Thoracic aorta (tissue), 2 donors: ENCODE measurements at regions not wholly inside any gene's neighbourhood (a gene's known extent, or its start where the extent isn't known, plus 50 kb on each side); places are given as distances from the start of the nearest gene placed in this dataset.

Experiments used
- ATAC-seq: fragments of 150-250 bp; one replicate; pipeline ENCODE4 v1.8.0; 2017; ENCODE audit warnings: low read depth; ENCODE audit not compliant: insufficient number of reproducible peaks, low FRiP score
- DNase-seq: peaks from one replicate; pipeline ENCODE4 v3.0.0-alpha.2; 2020; ENCODE audit warnings: low spot score
- H3K27ac ChIP-seq, 2 donors: fragments of 200-600 bp; sonication (generic); 1 replicate in 1 of 2; 2 replicates in 1 of 2; pipeline ENCODE4 v1.5.1; 2016; ENCODE audit warnings: mild to moderate bottlenecking in 2 of 2, moderate library complexity in 2 of 2
- H3K27me3 ChIP-seq: fragments of 200-600 bp; sonication (generic); replicated peaks from 2 replicates; pipeline ENCODE4 v1.6.0; 2016; ENCODE audit warnings: mild to moderate bottlenecking; ENCODE audit not compliant: insufficient read depth
- H3K36me3 ChIP-seq: fragments of 200-600 bp; sonication (generic); one replicate; pipeline ENCODE4 v1.5.1; 2016
- H3K4me1 ChIP-seq, 2 donors: fragments of 200-600 bp; sonication (generic); 1 replicate in 1 of 2; 2 replicates in 1 of 2; pipeline versions ENCODE4 v1.5.1 to v1.6.0; 2016; ENCODE audit warnings: low read depth in 2 of 2, mild to moderate bottlenecking in 1 of 2; ENCODE audit not compliant: control insufficient read depth in 1 of 2
- H3K4me3 ChIP-seq: fragments of 200-600 bp; sonication (generic); 2 replicates; pipeline ENCODE4 v1.5.1; 2016; ENCODE audit warnings: mild to moderate bottlenecking
- H3K9me3 ChIP-seq: fragments of 200-600 bp; sonication (generic); 2 replicates; pipeline ENCODE4 v1.5.1; 2016
- CTCF ChIP-seq: fragments of 200-600 bp; sonication (generic); IDR thresholded peaks from one replicate; pipeline ENCODE4 v1.5.1; 2019; ENCODE audit warnings: antibody characterized with exemption

GRCh38 chr3:8298021-8298954 is 203.3 kb upstream of the LMCD1 start:
- H3K36me3 ChIP-seq, result no peaks in the 10 kb centered on the region
- no peak overlapping the region for H3K4me3 ChIP-seq
- DNase-seq, result no peak
- no peak overlapping the region for H3K27ac ChIP-seq
- H3K4me1 ChIP-seq, result peaks cover 1 to 5% of the 10 kb centered on the region in 2 donors
- H3K27me3 ChIP-seq, result no peaks in the 10 kb centered on the region
- H3K9me3 ChIP-seq, result no peaks in the 10 kb centered on the region
- no peak for TF ChIP-seq CTCF
- no peak for ATAC-seq

DNA sequence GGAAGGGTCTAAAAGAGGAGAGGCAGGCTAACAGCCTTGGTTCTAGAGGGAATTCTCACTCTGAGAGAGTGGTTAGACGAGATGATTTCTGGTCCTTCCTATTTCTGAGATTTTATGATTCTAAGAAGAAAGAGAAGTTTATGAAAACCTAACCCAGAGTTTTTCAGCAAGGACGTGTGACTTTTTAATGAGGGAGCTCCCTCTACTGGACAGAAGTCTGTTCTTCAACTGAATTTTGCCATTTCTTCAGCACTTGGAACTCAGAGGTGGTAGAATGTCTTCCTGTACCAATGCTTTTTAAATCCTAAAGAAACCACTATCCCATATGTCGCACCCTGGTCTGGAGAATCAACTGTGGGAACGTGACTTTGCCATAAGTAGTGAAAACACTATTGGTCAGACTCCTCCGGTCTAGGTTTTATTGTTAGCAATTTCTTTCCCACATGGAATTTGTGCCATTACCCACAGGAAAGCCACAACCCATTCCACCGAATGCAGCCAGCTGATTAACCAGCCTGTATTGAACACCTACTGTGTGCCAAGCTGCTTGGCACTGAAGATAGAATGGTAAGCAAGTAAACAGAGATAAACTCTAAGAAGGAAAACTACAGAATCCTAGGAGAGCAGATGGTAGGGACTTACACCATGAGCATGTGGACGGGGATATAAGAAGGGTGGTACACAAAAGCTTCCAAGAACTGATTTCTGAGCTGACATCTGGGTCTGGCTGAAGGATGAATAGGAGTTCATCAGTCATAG is 199.5 kb upstream of the LMCD1 start:
- H3K27ac ChIP-seq, result no peak overlapping the region
- no peaks in the 10 kb centered on the region for H3K4me1 ChIP-seq
- no peaks in the 10 kb centered on the region for H3K27me3 ChIP-seq
- no peak for DNase-seq
- no peak for ATAC-seq
- H3K4me3 ChIP-seq, result no peak overlapping the region
- H3K36me3 ChIP-seq, result no peaks in the 10 kb centered on the region
- TF ChIP-seq CTCF, result peak; percentile 75
- no peaks in the 10 kb centered on the region for H3K9me3 ChIP-seq

GRCh38 chr3:8303466-8303865 is 198.2 kb upstream of the LMCD1 start:
- Histone ChIP-seq H3K27me3 (no peaks in the 10 kb centered on the region), H3K9me3 (no peaks in the 10 kb centered on the region), H3K4me3 (no peak overlapping the region), H3K36me3 (no peaks in the 10 kb centered on the region), H3K27ac (no peak overlapping the region), H3K4me1 (no peaks in the 10 kb centered on the region)
- no peak for TF ChIP-seq CTCF
- DNase-seq, result no peak
- ATAC-seq, result no peak

DNA sequence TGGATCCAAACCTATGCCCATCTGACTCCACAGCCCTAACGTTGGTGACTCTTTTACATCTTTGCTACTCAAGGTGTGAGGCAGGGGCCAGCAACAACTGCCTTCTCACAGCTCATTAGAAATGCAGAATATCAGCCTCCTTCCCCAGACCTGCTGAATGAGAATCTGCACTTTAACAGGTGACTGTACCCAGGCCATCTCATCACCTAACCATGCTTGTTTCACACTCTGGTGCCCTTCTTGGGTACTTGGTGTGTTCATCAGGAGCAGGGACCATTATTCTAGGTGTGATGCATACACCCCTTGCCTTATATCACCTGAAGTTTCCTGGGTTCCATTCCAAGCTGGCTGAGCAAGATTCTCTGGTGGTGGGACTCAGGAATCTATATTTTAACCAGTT is 196.3 kb upstream of the LMCD1 start:
- TF ChIP-seq CTCF, result no peak
- Histone ChIP-seq H3K4me1 (no peaks in the 10 kb centered on the region), H3K9me3 (no peaks in the 10 kb centered on the region), H3K27ac (no peak overlapping the region), H3K36me3 (no peaks in the 10 kb centered on the region), H3K27me3 (no peaks in the 10 kb centered on the region), H3K4me3 (no peak overlapping the region)
- no peak for ATAC-seq
- DNase-seq, result no peak

DNA sequence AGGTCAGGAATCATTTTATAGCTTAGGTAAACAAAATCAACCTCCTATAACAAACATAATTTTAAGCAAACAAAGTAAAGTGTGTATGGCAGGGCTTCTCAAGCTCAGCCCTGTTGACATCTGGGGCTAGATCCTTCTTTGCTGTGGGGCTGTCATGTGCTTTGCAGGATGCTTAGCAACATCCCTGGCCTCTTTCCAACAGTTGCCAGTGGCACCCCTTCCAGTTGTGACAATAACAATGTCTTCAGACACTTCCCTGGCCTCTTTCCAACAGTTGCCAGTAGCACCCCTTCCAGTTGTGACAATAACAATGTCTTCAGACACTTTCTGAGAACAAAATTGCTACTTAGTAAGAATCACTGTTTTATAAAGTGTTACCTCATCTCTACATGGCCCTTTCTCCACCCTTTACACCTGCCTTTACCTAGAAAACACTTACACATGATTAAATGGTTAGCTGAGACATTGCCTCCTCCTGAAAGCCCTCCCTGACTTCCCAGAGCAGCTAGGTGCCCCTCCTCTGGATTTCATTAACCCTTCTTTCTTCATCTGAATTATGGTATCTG is 194.0 kb upstream of the LMCD1 start:
- DNase-seq, result no peak
- TF ChIP-seq CTCF, result no peak
- no peak for ATAC-seq
- Histone ChIP-seq H3K36me3 (no peaks in the 10 kb centered on the region), H3K27ac (no peak overlapping the region), H3K27me3 (no peaks in the 10 kb centered on the region), H3K4me1 (no peaks in the 10 kb centered on the region), H3K4me3 (no peak overlapping the region), H3K9me3 (no peaks in the 10 kb centered on the region)
